ENCODE measurements at regions not wholly inside any gene's neighbourhood (a gene's known extent, or its start where the extent isn't known, plus 50 kb on each side); places are given as distances from the start of the nearest gene placed in this dataset.
"Not testable (repeated sequence)": the region's sequence is repeated elsewhere in the genome, so short reads cannot be mapped to it uniquely, and the experiment has no call there.

DNA sequence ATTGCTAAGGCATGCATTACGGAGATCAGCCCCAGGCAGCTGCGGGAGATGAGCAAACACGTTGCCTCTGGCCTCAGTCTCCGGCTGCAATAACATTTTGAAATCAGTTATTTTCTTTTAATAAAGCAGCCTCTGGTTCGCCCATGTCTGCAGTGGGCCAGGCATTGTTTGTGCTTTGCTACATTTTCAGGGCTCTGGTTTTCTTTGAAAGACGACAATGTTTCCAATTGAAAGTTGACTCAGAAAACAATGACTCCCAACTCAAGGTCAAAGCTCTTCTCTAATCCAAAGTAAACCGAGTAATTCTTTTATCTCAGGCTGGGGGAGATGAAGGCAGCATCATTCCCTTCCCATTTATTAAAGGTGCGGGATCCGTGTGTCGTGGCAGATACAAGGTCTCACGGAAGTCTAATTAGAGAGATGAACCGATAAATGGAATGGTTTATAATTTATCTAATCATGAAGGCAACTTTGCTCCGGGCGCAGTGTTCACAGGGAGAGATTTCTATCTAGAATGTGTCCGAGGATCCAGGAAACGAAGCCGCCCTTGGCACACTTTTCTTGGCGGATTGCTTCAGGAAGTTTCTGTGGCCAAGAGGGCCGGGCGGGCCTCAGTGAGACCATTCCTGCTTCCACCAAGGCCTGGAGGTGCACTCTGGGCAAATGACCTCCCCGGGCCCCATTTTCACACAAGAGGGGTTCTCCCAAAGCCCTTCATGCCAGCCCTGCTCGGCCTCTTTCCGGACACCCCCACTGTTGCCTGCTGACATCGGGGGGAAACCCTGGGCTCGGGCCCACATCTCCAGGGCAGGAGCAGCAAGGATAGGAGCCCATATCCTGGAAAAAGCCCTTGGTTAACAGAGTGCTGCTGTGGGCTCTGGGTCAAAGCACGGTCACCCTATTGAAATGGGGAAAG is 811.4 kb downstream of the BRD1 start:
- DNase-seq, result no peak

DNA sequence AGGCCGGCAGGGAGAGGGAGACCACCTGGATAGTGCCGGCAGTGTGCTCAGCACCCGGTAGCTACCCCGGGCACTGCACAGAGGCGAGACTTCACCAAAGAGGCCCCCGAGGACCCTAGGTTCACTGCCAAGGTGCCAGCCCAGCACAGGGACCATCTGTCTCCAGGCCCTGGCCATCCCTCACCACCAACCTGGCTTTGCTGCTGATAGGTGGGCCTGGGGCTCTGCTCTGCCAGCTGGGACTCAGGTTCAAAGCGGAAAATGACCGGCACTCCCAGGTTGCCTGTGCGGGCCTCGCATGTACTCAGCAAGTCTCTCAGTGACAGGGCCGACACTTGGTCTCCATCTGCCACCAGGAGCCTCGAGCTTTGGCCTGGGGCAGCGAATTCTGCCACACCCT is 812.2 kb downstream of the BRD1 start:
- DNase-seq, result no peak

DNA sequence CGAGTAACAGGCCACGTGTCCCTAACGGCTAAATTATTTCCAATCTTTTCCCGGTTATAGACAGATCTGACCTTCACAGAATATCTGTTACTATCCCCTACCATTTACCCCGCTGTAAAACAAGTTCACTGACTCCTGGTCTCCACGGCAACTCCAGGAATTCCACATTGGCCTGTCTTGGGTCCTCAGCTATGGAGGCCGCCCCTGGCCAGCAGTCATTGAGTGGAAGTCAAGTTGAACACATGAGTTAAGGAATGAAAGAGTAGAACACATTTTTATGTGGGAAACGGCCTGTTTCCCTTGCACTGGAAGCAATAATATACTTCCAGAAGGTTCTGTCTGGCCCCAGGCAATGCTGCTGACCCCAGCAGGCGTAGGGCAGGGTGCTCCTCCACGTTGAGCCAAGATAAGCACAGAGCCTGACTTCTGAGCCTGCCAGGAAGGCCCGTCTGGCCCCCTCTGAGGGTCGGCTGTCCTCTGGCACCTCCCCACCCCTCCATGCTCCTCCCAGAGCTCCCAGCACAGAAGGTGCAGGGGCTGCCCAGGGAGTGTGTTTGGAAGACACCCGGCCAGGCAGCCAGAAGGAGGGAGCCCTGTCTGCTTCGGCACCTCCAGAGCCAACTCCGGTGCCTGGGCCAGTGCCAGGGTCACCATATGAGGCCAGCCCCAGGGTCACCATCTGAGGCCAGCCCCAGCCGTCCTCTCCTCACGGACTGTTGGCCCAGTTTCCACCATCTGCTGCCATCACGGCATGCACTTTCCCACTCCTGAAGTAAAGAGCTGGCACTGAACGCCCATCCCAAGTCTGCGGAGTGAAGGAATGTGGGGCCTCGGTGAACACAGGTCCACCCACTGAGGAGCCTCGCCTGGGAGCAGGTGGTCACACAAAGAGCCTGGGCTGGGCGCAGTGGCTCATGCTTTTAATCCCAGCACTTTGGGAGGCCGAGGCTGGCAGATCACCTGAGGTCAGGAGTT is 813.2 kb downstream of the BRD1 start:
- DNase-seq, result no peak

DNA sequence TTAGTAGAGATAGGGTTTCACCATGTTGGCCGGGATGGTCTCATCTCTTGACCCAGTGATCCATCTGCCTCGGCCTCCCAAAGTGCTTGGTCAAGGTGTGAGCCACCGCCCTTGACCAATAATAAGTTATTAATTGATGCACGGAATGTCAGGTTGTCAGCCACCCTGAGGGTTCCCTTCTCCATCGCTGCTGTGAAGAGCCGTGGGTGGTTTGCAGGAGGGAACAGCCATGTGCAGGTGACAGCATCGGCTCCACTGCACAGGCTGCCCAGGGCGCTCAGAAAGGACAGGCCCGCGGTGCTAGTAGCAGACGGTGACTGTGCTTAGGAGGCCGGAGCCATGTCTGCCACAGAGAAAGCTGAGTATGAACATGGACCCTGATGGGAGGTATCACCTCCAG is 814.0 kb downstream of the BRD1 start:
- DNase-seq, result no peak

DNA sequence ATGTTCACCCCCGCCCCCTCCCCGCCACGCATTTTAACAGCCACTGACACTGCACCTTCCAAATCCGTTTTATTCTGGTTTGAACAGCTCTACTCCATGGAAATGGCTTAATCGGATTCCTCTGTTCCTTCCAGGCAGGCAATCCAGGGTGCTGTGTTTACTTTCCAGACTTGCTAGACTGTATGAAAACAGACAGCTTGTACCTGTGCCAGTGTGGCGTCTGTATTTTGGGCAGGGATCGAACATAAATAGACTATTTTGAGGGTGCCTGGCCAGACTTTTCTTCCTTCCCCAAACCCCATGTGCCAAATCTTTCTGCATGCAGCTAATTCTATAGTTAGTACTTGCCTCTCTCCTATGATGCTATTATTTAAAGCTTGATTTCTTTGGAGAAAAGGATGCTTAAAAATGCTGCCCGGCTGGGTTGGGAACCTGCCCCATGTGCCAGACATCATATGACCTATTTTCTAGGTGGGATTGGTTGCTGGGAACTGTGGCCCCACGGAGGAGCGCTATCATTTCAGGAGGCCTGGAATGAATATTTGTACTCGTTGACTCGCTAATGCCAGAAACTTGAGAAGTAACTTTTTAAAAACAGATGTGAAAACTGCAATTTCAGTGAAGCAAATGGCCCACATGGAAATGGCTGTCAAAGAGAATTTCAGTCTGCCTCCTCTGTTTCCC is 814.8 kb downstream of the BRD1 start:
- no peak for DNase-seq

DNA sequence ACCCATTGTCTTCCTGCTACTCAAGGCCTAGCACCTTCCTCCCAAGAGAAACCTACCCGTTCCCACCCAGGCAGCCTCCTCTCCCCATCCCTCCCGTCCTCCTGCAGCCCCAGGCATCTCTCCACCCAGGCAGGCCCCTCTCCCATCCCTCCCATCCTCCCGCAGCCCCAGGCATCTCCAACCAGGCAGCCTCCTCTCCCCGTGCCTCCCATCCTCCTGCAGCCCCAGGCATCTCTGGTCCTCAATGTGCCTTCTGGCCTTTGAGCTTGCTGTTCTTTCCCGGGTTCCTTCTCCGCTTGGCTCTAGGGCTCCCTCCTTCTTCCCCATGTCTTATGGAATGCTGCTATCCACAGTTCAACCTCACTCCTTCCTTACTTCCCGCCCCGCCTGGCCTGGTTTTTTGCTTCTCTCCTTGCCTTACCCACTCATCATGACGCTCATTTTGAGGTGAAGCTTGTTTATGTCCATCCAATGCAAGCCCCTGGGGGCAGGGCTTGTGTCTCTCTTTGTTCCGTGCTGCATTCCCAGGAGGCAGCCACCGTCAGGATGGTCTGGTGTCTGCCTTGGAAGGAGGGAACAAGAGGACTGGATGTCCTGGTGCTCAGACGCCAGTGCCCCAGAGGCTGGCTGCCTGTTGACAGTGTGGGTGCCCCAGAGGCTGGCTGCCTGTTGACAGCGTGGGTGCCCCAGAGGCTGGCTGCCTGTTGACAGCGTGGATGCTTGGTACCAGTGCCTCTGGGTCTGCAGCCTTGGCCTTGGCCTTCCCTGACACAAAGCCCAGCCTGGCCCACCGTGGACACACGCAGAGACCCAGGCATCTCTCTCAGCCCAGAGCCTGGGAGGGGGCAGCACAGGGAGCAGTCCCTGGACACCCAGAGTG is 815.7 kb downstream of the BRD1 start:
- no peak for DNase-seq

DNA sequence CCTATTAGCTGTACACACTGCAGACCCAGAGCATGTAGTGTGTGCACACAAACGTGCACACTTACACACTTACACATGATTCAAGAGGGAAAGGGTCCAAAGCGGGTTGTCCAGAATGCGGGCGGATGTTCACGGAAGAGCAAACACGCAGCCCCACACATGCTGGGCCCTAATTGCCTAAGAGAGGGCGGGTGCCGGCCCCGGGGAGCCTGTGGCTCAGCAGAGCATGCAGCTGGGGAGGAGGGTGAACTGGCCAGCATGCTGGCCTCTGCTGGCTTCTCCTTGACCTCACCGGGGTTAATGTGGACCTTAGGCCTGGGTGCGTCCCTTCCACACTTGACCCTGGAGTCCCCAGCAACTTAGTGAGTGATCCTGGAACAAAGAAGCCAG is 816.3 kb downstream of the BRD1 start:
- no peak for DNase-seq

DNA sequence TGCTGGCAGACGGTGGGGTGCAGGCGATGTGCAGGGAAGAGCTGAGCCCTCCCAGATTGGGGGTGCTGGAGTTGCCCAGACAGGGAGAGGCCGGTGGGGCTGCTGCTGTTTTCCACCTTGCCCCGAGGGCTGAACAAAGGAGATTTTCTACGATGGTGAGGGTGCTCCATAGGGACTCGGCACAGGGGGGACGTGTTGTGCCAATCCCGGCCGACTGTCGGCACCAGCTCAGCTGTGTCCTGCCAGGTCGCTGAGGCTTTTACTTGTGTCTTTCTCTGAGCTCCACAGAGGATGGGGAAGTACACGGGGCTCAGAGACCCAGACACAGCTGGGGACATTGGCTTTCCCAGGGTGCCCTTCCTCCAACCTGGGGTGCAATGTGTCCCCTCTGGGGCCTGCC is 816.8 kb downstream of the BRD1 start:
- DNase-seq, result no peak

DNA sequence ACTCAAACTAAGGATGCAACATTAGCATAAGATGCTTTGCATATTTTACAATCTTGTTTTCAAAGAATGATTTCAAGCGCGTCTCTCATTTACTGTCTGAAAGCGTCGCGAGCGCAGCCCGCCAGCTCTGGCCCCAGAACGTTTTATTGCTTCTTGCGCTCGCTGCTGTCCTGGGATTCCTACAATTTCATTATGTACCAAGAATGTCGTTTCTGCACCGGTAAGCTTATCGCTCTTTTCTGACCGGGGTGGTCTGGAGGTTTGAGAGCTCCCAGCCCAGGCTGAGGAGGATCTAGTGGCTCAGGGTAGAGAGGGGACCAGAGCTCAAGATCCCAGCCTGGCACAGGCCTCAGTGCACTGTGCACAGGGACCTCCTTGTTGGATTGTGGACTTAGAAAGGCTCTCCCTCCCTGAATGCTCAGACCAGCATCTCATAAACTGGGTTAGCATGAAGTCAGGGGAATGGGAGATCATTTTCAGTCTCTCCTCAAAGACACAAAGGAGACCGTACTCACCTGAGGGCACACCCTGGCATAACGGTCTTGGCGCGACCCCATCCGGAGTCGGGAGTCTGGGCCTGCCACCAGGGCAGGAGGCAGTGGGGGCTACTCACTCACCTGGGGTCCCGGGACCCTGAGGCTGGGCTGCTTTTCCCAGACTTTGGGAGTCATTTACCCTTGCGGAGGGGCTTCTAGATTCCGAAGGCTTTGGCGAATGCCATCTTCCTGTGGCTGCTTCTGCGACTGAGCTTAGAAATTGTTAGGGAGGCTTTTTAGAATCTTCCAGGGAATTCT is 817.4 kb downstream of the BRD1 start:
- no peak for DNase-seq

DNA sequence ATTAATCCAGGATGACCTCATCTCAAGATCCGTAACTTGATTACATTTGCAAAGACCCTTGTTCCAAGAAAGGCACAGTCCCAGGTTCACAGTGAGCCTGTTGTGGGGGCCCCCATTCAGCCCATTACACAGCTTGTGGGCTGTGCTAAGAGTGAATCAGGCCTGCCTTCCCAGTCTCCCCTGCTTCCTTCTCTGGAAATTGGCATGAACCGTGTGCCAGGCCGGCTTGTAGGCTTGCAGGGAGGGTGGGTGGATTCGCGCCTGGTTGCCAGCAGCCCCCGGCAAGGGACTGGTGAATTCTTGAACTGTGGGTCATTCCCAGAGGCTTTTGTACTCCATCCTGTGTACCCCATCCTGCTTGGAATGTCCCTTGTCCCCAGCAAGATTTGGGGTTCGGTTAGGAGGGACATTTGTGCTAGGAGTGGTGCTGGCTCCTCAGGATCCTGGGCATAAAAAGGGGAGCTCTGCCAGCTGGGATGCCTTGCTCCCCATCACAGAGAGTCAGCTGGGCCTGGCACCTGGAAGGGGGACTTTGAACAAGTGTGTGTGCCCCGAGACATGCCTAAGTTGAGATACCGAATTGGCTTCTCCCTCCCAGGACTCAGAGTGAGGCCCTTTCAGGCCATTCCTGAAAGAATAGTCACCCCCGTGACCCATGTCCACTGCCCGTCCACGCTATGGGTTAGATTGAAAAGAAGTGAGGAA is 818.2 kb downstream of the BRD1 start:
- DNase-seq, result no peak

DNA sequence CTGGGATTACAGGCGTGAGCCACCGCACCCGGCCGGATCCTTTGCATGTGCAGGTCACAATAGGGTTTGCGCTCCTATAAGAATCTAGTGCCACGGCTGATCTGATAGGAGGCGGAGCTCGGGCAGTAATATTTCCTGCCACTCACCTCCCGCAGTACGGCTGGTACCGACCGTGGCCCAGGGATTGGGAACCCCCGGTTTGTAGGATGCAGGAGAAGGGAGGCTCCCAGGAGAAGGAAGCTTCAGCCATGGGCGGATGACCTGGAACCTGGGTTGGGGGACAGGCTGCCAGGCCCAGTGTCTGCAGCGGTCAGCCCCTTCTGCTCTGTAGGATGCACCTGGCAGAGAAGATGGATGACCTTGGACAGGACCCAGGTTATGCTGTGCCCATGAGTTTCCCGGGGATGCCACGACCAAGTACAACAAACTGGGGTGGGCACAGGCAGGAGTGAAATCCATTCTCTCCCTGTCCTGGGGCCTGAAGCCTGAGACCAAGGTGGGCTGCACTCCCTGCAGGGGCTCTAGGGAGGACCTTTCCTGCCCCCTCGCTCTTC is 818.9 kb downstream of the BRD1 start:
- no peak for DNase-seq

DNA sequence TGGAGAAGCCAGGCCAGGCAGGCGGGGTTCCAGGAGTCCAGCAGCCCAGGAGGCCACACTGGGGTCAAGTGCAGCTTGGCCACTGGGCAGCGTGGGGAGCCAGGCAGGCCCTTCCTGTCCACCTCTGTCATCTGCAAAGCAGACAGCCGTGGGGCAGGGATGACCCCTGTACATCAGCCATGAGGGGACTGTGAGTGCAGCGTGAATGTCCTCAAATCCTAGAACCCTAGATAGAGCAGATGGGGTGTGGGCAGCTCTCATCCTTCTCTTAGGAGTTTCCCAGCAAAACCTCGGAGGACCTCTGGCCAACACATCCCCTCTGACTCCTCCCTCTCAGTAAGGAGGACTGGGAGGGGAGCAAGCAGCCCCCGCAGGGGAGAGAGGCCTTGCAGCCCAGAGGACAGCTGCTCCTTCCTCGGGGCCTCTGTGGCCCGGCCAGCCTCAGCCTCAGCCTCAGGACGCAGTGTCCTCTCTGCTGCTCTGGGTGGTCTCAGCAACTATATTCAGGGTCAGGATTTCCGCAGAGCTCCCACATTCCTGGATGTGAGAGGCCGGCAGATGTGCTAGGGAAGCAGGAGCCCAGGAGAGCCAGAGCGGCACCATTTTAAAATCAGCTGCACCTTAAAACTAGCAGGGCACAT is 820.5 kb downstream of the BRD1 start:
- no peak for DNase-seq

DNA sequence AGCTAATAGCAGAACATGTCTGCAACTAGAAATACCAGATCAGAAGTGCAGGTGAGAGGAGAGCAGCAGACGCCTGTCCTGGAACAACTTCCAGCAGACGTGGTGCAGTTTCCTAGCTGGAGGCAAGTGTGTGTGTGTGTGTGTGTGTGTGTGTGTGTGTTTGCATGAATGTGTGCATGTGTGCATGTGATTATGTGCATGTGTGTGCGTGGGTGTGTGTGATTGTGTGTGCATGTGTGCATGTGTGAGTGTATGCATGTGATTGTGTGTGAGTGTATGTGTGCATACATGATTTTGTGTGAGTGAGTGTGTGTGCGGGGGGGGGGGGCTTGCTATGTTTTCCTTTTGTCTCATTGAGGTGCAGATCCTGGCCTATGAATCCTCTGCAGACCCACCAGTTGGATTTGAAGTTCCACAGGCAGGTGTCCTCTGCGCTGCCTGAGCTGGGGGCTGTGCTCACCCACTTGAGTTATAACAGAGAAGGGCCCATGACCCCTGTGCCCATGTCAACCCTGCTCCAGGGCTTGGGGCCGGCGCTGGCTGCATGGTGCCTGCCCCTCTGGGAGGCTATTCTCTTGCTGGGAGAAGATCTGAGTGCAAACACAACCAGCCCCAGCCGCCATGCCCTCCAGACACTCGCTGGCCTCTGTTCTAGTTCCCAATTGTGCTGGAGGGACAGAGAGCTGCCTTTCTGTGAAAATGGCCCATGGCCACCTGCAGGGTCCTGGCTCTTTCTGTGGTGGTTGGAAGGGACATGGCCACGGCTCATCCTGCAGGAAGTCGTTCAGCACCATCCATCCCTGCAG is 821.3 kb downstream of the BRD1 start:
- no peak for DNase-seq

DNA sequence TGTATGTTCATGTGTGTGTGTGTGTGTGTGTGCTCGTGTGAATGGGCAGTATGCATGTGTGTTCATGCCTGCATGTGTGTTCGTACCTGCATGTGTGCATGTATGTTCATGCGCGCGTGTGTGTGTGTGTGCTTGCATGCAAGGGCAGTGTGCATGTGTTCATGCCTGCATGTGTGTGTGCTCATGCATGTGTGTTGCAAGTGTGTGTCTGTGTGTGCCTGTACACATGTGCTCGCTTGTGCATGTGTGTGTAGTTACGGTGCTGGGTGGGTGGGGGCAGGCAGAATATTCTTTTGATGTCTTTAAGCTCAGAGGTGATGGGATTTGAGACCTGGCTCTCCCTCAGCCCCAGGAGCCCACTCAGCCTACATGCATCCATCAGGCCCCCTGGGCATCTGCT is 822.1 kb downstream of the BRD1 start:
- no peak for DNase-seq

DNA sequence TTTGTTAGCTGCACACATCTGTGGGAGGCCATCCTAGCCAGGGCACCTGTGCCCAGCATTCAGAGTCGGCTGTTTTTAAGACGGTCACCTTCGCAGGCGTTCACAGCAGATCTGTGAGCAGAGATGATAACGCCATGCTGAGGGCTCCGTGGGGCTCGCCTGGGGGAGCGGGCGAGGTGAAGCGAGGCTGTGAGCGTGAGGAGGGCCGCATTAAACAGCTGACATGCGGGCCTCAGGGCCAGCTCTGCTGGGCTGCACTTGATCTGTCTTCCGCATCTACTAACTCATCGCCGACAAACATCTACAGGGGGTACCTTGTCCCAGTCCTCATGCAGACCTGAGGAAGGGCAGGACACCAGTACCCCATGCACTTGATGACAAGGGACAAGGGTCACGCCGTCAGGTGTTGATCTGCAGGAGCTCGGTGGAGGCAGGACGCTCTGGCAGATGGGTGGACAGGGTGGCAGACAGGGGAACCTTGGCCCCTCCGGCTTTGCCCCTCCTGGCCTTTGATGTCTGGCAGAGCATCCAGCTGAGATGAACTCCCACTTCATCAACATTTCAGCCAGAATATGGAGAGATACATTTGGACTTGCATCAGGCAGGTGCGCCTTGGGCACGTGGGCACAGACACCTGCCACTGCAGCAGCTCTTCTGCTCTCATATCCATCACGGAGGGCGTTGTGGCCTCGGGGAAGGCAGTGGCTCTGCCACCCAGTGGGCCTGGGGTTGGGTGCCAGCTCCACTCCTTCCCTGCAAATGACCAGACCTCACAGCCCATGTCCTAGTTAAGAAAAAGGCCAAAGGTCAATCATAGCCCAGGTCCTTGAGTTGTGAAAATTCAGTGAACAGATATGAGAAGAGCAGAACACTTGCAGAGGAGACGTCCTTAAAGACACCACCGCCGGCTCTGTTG is 822.9 kb downstream of the BRD1 start:
- no peak for DNase-seq

DNA sequence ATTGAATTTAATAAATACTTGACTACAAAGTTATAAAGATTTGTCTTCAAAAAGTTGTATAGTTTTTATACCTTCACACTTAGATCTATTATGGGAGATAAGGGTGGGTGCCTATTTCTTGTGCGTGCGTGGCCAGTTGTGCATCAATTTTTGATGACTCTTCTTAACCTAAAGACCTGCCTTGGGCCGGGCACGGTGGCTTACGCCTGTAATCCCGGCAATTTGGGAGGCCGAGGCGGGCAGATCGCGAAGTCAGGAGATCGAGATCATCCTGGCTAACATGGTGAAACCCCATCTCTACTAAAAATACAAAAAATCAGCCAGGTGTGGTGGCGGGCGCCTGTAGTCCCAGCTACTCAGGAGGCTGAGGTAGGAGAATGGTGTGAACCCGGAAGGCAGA is 830.1 kb downstream of the BRD1 start:
- DNase-seq, result not testable (repeated sequence)

DNA sequence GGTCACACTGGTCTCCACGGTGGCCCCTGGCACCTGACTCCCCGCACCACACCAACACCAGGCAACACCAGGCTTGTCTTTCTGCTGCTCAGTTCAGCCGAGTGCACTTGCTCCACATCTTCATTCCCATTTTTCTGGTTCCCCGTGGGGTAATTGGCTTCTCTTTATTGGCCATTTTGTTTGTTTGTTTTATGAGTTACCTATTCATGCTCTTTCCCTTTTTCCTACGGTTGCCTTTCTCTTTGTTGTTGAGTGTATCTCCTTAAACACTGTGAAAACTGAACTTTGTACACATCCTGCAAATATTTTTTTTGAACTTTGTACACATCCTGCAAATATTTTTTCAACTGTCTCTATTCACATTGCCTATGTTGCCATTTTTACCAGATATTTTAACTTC is 834.0 kb downstream of the BRD1 start:
- no peak for DNase-seq

DNA sequence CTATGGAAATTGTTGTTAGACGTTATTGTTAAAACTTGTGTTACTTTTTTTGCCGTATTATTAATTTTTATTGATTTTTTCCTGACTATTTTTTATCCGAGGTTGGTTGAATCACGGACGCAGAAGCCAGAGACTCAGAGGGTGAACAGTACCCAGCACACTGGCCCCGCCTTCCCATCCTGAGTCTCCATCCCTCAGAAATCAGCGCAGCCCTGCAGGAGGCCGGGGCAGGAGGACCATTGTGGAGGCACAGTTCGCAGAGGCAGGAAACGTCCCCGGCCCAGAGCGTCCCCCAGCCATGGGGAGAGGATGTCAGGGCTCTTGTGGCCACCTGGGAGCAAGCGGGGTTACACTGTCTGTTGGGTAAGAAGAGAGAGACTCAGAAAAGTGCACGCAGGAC is 843.0 kb downstream of the BRD1 start:
- no peak for DNase-seq
